NCI-H748 (cell line): ENCODE measurements at regions not wholly inside any gene's neighbourhood (a gene's known extent, or its start where the extent isn't known, plus 50 kb on each side); places are given as distances from the start of the nearest gene placed in this dataset.

Source experiments
- DNase-seq: peaks from one replicate; lab custom pipeline; 2025; ENCODE audit not compliant: unreplicated experiment; lab: John Stamatoyannopoulos, UW

GRCh38 chr5:152337484-152337883, 67.6 kb downstream of the NMUR2 start:
- DNase-seq: no peak

DNA sequence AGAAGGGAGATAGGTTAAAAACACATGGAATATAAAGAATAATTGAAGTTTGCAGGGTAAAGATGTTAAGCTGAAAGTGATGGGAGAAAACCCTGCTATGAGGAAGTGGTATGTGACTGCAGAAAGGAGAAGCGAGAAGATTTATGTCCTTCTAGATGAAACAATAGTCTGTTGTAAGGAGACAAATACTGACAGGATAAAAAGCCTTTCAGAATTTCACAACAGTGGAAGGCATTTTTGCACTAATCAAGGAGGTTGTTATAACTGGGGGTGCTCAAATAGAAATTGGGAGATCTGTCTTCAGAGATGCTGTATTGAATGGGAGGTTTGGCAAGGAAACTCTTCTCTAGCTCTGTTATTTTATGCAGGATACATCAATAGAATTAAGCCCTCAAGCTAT, 69.6 kb downstream of the NMUR2 start:
- DNase-seq: no peak

DNA sequence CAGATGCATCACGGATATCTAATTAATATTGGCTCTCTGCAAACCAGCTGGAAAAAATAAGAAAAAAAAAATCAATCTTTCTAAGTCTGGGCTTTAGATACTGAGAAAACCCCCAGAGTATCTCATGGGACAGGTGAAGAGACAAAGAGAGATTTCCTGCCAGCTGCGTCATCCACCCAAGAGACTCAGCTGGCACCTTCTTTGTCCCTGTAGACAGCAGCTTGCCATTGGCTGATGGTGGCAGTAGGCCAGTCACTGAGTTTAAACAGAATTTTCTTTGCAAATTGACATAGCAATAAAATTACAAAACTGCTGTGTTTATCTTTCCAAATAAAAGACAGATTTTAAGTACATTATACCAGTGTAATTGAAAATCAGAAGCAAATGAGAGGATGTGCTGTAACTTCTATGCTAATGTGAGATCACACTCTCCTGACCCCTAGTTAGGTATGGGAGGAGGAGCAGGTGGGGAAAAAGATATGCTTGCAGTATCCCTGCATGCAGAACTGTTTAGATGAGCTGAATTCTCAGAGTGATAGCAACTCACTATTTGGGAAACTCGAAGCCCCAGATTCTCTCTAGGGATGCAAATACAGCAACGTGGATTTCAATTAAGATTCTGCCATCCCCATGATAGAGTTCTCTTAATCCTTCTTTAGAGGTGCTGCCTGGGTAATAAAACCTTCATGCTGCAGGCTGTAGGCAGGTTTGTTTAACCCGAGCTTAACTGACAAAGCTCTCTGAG, 72.2 kb downstream of the NMUR2 start:
- peak; percentile 97 for DNase-seq

DNA sequence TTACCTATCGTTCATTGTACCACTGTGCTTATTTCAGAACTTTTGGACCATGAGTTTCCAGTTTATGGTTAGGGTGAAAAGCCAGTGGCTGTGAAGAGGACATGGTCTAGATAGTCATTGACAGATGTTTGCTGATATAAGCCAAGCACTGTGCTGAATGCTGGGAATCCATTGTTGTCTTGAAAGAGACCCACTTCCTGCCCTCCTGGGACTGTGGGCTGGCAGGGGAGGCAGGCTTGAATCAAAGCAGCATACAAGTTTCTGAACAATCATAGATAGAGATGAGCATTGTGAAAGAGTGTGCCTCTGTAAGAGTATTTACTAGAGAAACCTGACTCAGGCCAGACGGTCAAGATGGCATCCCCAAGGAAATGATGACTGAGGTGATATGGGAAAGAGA, 73.4 kb downstream of the NMUR2 start:
- DNase-seq: peak; percentile 40

DNA sequence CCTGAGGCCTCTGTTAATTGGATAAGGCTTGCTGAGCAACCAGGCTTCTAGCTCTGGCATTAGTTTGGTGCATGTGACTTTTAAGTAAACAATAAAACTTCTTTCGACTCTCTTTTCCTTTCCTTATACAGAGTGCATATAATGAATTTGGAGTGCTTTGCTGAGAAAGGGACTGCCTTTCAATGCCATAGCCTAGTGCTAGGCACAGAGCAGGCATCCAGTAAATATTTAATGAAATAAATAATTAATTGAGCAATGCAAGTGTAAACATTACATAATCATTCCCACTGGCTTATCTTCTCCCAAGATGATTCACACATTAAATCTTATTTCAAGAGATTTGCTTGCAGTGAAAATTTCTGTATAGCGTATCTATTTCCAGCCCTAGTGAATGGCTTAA, 74.1 kb downstream of the NMUR2 start:
- no peak for DNase-seq

- peak; percentile 41 for DNase-seq
Observed at GRCh38 chr5:152329761-152330283, 75.3 kb downstream of the NMUR2 start.

GRCh38 chr5:152329207-152329606, 75.9 kb downstream of the NMUR2 start:
- DNase-seq: peak; percentile 94

- DNase-seq: no peak
Observed at GRCh38 chr5:152315942-152316341, 89.1 kb downstream of the NMUR2 start.

GRCh38 chr5:152314196-152314829, 90.8 kb downstream of the NMUR2 start:
- no peak for DNase-seq

- DNase-seq: no peak
Observed at GRCh38 chr5:152309926-152310450, 95.1 kb downstream of the NMUR2 start.

DNA sequence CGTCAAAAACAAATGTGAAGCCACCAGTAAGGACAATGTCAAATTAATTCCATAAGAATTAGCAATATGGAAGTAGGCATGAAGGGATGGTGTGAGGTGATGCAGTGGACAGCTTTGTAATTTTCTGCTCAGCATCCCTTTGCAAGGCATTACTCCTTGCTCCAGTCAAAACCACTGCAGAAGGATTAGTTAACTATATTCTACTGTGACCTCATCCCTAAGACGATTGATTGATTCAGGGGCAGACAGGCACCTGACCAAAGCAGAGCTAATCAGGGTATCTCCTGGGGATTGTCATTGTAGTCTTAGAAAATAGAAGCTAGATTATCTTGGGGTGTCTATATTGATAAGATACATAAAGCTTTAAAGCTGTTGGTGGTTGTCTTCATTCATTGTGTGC, 98.7 kb downstream of the NMUR2 start:
- no peak for DNase-seq

- DNase-seq: no peak
Observed at GRCh38 chr5:152305525-152305924, 99.6 kb downstream of the NMUR2 start.

- DNase-seq: no peak
Observed at GRCh38 chr5:152303841-152304240, 101.2 kb downstream of the NMUR2 start.

DNA sequence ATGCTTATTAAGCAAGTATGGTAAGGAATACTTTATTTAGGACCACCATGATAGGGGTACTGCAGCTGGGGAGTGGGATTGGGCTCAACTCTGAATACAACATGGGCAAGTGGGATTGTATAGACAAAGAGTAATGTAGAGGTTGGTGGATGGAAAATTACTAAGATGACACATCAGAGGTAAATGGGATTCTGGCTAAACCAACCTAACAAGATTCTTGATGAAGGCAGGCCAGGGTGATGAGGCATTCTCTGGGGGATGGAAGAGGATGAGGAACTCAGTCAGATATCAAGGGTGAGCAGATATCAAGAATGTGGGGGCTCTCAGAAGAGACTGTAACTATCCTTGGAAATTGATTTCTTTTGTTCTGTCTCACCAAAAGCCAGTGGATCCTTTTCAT, 107.2 kb downstream of the NMUR2 start:
- DNase-seq: no peak

GRCh38 chr5:152293189-152293588, 111.9 kb downstream of the NMUR2 start:
- DNase-seq: no peak

- DNase-seq: peak; percentile 37
Observed at GRCh38 chr5:152290181-152290580, 114.9 kb downstream of the NMUR2 start.

DNA sequence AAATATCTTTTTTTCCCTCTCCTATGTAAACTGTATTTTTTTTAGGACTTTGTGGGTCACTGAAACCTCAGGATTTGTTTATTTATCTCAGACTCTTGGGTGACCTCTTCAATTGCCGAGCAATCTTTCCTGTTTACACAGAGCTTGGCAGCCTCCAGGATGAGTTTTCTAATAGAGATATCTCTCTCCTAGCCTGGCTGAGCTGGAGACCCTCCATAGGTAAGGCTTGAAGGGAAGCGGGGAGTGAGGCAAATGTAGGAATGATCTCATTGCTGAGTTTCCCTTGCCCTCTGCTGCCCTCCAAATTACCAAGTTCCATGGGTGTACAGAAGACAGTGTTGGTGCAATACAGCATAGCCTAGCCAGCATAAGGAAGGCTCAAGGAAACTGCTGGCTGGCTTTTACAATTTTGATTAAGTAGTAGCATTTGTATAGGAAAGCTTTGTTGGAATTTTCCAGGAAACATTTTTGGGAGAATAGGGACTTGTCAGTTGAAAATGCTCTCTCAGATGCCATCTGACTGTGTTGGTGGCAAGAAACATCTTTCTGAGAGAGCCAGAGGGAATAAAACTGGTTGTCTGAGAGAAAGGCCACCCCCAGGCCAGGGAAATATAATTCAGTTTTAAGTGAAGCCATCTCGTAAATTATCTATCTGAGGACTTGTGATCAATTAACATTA, 116.0 kb downstream of the NMUR2 start:
- DNase-seq: peak; percentile 79

DNA sequence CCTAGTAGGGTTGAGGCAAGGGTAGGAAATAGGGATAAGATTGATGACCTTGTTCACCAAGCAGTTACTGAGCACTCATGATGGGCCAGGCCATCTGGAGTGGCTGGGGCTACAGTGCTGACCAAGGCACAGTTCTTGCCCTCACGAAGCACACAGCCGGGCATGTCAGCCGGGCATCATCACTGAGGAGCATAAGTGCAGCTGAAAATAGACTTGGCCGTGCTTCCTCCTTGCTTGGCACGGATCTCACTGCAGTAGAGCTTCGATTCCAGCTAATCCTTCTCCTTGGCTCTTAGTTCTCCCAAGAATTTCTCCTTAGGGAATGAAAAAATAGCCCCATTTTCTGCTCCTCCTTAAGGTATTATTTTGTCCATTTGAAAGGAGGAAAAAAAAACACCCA, 116.6 kb downstream of the NMUR2 start:
- DNase-seq: no peak

DNA sequence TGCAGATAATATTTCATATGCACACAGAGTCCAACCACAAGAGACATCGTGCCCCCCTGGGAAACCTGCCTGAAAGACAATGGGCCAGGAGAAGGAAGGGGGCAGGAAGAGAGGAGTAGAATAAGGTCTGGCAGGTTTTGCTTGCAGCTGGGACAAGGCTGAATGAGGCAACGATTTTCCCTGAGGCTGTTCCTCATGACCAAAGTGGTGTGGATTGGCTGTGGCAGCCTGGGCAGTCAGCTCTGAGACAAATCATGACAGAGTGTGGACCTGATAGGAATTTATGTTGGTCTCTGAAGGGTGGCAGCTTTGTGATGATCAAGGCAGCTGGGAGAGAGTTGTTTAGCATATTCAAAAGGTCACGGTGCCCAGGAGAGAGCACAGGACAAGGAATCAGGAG, 119.3 kb downstream of the NMUR2 start:
- no peak for DNase-seq

DNA sequence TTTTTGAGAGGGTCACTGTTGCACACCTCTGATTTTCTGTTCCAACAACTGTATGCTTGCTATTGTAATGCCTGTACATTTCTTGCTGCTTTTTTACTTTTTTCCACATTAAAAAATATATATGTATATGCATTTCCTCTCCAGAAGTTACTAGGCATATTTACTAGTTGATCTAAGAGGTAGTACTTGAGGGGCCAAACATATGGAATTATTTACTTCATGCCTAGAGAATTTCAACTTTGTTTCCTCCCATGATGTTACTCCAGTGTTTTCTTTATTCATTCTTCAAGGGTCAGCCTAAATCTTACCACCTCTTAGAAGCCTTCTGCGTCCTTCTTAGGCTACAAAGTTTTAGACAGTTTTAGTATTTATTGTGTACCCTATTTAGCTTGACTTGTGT, 122.7 kb downstream of the NMUR2 start:
- no peak for DNase-seq

DNA sequence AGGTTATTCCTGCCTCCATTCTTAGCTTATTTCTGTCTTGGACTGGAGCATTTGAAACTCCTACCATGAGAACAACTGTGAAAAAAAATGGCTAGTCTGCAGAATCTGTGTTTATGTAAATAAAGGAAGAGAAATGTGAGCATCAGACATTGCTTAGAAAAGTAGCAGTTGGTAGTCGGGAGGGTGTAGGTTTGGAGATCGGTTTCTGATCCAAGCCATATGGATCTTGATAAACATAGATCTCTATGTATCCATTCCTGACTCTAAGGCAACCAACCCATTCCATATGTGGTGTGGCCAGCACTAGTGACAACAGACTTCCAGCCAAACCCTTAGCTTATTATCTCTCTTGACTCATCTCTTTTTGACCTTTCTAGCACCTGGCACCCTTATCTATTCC, 127.1 kb downstream of the NMUR2 start:
- DNase-seq: no peak

DNA sequence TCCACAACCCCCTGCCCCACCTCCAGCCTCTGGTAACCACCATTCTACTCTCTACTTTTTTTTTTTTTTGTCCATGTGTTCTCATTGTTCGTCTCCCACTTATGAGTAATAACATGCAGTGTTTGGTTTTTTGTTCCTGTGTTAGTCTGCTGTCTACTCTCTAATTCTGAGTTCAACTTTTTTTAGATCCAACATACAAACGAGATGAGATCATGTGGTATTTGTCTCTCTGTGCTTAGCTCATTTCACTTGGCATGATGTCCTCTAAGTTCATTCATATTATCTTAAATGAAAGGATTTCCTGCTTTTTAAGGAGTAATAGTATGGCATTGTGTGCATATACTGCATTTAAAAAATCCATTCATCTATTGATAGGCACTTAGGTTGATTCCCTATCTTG, 130.9 kb downstream of the NMUR2 start:
- no peak for DNase-seq
